HG03342 (cell line): ENCODE measurements at regions not wholly inside any gene's neighbourhood (a gene's known extent, or its start where the extent isn't known, plus 50 kb on each side); places are given as distances from the start of the nearest gene placed in this dataset.

Experiments used
- ATAC-seq: cut with Tn5 transposase; IDR thresholded peaks from one replicate; pipeline ENCODE4 v1.9.1; 2021; ENCODE audit warnings: mild to moderate bottlenecking, moderate library complexity; ENCODE audit not compliant: unreplicated experiment

- ATAC-seq, result no peak
These were observed 253.3 kb downstream of the DMAC1 start for GRCh38 chr9:7546261-7546660.

- ATAC-seq, result no peak
These were observed 254.0 kb downstream of the DMAC1 start for GRCh38 chr9:7545371-7546165.

DNA sequence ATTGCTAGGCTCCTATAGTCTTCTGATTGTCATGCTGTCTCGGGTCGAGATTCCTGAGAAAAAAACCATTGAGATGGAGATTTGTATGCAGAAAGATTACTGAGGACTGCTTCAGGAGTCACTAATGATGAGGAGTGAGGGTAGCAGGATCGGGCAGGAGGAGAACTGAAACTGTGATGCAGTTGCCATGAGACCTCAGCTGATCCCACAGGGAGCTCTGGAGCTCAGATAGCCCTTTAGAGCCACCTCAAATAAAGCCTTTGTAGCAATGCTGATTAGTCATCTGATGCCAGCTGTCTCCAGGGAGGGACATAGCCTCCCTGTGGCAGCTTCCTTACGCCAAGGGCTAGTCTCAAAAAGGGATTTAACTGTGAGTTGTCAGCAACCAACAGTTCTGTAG lies 256.9 kb downstream of the DMAC1 start:
- no peak for ATAC-seq

GRCh38 chr9:7542126-7542525 lies 257.5 kb downstream of the DMAC1 start:
- ATAC-seq, result no peak

- ATAC-seq, result peak; percentile 85
These were observed 263.2 kb downstream of the DMAC1 start for GRCh38 chr9:7536310-7536939.

GRCh38 chr9:7534211-7534935 lies 265.2 kb downstream of the DMAC1 start:
- ATAC-seq, result no peak

DNA sequence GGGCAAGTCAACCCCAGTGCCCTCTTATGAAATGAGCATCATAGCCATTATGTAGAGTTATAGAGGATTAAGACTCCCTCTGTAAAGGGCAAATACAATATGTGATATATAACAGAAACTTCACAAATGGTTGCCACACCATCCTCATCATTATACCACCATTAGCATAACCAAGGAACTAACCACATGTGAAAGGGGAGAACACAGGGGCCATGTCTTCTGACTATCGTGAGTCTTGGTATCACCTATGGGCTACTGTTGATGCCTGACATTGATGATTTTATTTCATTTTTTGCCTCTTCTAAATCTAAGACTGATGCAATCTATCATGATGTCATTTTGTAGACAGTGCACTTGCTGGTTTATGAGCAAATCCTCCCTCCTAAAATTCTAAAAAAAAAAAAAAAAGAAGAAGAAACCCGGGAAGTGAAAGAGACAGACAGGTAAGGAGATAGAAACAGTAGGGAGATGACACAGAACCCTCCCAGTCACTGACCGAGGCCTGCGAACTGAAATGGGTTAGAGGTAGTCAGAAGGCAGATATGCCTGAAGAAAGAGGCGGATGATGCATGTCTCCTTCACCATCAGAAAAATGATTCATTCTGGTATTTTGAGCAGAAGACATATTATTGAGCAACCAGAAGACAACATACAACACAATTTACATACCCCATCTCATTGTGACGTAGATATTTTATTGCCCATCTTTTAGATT lies 266.0 kb downstream of the DMAC1 start:
- ATAC-seq, result no peak

DNA sequence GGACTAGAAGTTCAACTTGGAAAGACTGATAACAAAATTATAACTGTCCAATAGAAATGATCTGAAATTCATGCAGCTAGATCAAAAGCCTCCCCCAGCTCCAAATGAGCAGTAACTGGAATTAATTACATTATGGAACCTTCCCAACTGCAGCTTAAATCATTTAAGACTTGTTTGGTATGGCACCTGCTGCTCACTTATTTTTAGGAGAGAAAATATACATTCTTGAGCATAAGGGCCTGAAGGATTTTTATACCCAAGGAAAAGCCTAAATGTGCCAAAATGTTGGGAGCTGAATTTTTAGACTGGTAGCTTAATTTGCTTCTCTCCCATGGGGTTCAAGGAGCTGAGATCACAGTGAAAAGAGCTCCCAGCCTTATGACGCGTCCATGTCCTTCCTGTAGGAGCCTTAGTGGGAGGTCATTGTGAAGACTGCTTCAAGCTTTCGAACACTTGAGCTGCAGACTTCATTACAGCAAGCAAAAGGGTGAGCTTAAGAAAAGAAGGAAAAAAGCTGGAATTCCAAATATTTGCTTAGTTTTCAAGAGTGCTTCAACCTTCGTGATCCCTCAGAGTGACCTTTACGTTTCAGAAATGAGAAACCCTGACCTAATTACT lies 276.0 kb downstream of the DMAC1 start:
- ATAC-seq, result no peak

DNA sequence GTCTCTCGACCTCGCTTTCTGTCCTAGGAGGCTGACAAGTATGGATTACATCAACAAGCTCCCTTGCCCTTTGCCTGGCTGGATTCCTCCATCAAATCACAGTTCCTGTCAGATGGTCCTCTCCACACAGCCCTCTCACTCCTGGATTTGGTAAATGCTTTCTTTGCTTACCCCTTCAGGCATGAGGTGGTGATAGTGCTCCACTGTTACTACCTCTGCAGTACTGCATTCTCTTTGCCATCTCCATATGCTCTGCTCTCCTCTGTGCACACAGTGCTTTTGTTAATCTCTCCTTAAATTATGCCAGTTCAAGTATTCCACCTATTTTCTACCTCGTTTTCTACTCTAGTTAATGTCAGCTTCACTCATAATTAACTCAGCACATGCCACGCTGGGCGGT lies 279.2 kb downstream of the DMAC1 start:
- no peak for ATAC-seq

GRCh38 chr9:7516376-7516775 lies 283.2 kb downstream of the DMAC1 start:
- no peak for ATAC-seq

DNA sequence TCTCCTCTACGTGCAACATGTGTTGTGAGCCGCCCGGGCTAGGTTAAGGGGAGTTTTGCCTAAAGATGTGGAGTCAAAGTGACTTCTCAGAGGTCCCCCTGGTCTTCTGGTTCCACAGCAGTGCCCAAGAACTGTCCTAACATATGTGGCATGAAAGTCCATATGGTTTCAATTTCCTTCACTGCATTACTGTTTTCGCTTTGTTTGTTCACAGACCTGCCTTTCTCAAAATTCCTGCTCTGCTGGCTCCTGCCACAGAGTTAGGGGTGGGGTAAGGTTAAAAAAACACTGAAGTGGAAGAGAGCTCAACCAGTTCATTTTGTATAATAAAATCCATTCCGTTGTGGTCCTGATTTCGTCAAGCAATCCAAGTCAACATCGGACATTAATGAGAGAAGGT lies 289.4 kb downstream of the DMAC1 start:
- ATAC-seq, result no peak

- ATAC-seq, result no peak
These were observed 289.9 kb downstream of the DMAC1 start for GRCh38 chr9:7509576-7510145.

DNA sequence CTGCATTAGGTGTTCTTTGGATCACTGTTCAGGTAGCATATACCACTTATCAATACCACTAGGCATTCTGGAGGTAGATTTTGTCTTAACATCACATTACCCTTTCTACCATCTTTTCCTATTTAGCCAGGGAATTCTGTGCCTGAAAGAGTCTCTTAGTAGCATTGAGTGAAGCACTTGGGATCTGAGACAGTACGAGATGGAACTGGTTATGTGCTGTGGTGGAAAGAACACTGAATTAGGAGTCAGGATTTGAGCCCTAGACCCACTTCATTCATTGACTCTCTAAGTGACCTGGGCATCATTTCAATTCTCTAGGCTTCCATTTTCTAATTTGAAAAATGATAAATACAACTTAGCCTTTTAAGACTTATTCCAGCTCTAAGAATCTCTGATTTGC lies 291.1 kb downstream of the DMAC1 start:
- ATAC-seq, result no peak

GRCh38 chr9:7507566-7508270 lies 291.9 kb downstream of the DMAC1 start:
- no peak for ATAC-seq

GRCh38 chr9:7507026-7507425 lies 292.6 kb downstream of the DMAC1 start:
- no peak for ATAC-seq

- no peak for ATAC-seq
These were observed 299.1 kb downstream of the DMAC1 start for GRCh38 chr9:7500521-7500920.

GRCh38 chr9:7491641-7492040 lies 307.9 kb downstream of the DMAC1 start:
- ATAC-seq, result no peak

DNA sequence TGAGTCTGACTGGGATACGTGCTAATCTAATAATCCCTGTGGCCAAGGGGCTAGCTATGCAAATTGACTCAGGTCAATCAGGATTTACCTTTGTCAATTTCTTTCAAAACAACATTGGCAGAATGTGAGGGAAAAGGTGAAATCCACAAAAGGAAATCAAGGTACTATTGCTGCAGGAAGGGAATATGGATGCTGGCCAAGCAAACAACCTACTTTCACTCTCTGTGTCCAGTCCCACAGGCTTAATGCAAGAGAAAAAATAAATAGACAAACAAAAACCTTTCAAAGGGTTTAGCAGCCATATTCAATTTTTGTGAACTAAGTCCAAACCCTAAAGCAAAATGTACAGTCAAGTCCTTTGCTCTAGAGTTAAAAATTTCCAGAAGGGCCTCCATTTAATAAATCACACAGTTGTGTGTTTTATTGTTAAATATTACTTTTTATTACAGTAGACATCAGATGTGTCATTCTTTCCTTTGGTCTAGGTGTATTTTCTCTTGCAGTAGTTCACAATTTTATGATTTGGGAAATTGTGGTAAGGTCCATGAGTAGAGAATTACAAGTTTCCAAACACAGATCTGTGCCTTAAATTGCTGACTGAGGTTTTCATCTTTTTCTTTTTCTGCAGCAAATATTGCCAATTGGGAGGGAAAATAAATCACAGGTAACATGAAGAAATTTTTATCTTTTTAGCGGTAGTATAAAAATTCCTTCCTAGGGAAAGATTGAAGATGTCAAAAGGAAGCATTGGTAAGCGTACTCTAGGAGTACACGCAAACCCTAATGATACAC lies 309.1 kb downstream of the DMAC1 start:
- ATAC-seq, result no peak

DNA sequence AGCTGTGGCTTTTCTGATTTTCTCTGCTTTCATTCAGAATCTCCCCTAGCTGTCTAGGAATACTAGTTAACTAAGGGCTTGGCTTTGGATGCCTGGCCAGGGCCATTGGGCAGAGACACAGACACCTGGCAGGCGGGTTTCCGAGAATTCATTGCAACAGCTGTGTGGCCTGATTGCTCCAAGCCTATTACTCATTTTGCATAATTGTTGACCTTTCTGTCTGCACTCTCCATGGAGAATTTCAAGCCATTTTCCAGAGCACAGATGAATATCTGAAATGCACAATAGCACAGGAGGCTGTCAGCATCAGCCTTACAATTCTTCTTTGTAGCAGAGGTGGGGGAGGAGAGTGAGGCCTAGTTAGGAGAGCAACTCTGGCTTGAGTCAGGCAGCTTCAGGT lies 310.5 kb downstream of the DMAC1 start:
- no peak for ATAC-seq
